GM21717 (cell line): ENCODE measurements at regions not wholly inside any gene's neighbourhood (a gene's known extent, or its start where the extent isn't known, plus 50 kb on each side); places are given as distances from the start of the nearest gene placed in this dataset.

ENCODE experiments used
- ATAC-seq: cut with Tn5 transposase; IDR thresholded peaks from one replicate; pipeline ENCODE4 v1.9.1; 2021; ENCODE audit warnings: mild to moderate bottlenecking, moderate library complexity; ENCODE audit not compliant: unreplicated experiment

DNA sequence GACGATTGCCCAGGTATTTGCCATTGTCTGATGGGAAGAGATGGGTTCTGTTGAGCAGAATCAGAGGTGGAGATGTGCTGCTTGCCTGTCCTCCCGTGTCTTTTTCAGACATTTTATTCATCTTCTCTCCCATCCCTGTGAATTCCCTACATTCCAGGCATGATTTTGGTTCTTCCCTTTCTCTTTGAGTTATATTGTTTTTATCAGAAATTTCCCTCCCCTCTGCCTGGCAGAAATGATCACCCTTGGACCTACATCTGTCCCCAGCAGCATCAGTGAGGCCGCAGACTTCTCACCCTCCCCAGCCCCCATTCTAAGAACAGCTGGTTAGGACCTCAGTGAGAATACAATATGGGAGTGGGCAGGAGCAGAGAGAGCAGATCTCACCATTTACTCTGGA, 640.2 kb downstream of the CCDC171 start:
- no peak for ATAC-seq

GRCh38 chr9:16196206-16196605, 643.4 kb downstream of the CCDC171 start:
- ATAC-seq = no peak

- ATAC-seq = no peak
Observed at GRCh38 chr9:16197578-16198370, 644.9 kb downstream of the CCDC171 start.

DNA sequence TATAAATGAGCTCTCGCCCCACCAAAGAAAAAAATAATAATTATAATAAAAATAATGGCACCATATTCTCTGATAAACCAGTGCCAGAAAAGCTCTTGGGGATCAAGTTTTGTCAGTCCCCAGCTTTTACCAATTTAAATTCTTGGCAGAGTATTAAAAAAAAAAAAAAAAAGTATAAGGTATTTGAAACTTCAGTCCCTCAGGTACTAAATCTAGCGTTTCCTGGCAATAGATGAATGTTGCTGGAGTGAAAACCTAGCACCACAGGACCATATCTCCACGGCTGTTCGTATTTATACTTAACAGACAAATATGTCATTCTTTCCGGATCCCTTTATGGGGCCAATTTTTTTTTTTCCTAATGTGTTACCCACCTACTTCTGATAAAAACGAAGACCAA, 646.2 kb downstream of the CCDC171 start:
- no peak for ATAC-seq

- ATAC-seq = no peak
Observed at GRCh38 chr9:16202221-16202620, 649.4 kb downstream of the CCDC171 start.

- no peak for ATAC-seq
Observed at GRCh38 chr9:16202914-16203728, 650.3 kb downstream of the CCDC171 start.

DNA sequence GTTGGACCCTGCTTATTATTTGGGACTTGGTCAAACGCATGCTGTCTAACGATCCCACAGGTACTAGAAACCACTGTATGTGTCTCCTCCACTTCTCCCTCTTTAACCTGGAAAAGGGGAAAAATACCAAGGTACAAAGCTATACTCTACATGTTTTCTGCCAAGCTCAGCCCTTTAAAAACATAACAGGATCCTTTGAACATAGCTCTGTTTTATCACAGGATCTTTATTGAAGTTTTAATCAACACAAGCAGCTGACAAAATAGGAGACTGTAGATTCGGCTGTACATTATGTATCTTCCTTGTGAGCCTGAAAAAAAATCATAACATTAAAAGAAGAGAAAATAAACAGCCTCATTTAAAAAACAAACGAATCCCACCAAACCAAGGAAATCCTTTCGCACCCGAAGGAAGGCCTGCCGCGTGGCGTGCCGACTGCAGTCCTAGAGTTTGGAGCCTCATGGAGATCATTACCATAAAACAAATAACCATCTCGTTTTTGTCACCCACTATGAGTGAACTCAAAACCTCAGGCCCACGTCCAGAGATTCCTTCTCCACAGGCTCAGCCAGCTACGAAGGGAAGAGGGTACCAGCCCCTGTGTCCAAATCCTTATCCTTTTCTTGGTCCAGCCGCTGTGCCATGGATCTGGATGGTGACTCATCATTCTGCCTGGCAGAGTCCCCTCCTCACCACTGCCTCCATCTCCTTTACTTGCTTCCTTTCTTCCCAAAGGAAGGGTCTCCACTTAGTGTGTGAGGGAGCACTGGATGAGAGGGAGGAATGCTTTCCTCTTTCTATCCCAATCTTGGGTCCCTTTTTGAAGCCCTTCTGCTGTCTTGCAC, 651.1 kb downstream of the CCDC171 start:
- ATAC-seq = no peak

DNA sequence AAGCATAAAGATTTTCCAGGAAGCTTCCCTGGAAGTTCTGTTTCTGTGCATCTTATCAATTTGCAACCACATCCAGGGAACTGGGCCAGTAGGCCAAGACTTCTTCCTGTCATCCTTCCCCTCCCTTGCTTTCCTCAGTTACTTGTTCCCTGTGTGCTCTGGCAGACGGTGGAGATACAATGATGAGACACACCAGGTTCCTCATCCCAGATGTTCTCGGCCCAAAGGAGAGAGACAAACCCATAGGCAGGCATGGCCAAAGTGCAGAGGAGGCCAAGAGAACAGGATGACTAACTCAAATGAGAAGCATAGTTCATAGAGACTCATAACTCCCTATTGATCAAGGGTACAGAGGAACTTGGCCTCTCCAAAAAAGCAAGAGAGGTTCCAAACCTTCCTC, 652.6 kb downstream of the CCDC171 start:
- ATAC-seq = no peak

DNA sequence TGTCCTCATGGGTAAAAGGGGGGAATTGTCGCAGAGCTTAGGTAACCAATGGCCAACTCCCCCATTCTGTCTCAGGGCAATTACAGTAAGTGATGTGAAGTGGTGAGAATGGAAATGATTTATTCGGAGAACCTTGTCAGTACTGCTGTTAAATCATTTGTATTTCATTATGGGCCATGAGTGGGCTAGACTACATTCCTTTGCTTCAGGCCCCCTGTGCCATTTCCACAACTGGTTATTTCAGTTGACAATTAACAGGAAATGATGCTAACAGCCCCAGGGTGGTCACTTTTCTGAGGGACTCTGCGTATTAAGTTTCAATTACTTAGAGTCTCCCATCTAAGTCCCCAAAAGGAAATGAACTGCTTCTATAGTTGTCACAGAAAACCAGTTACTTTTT, 653.7 kb downstream of the CCDC171 start:
- ATAC-seq = no peak

DNA sequence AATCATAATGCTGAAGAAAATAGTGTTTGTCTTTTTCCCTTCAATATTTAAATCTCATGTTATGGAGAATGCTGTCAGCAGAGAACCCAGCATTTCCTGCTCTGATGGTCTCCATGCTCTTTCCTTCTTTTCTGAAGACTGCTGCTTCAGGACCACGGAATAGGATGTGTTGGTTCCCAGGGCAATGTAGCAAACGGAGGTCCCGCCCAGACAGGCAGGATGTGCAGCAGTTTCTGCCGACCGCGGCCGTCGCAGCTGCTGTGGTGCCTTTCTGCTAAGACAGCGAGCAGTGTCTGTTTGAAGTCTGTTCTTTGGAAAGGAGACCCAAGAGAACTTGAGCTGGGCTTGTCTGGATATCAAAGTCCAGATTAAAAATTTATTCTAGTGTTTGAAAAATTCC, 654.3 kb downstream of the CCDC171 start:
- ATAC-seq = no peak

DNA sequence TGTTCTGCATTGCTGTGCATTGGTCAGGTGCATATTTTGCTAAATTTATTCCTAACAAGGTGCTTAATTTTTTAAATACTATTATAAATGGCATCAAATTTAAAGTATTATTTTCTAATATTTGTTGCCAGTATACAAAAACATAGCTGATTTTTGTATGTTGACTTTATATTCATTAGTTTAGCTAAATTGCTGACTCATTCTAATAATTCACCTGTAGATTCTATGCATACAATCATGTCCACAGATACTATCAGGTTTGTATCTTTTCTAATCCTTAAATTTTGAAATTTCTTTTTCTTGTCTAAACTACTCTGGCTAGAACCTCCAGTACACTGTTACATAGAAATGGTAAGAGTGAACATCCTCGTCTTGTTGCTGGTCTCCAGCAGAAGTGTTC, 657.6 kb downstream of the CCDC171 start:
- ATAC-seq = no peak

DNA sequence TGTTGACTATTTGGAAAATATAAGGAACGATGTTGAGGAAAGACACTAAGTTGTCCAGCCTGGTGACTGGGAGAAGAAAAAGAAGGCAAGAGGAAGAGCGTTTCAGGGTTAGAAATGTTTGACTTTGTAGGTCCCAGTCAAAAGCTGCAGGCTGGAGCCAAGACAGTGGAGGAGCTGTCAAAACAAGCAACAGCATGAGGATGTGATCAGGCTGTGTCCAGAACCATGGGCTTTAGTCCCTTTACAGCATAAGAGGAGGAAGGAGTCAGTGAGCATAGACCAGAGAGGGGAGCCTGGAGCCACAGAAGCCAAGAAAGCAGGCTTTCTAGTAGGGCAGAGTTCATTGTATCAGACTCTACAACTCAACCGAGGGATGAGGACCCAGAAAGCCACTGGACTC, 658.5 kb downstream of the BNC2 start:
- no peak for ATAC-seq

DNA sequence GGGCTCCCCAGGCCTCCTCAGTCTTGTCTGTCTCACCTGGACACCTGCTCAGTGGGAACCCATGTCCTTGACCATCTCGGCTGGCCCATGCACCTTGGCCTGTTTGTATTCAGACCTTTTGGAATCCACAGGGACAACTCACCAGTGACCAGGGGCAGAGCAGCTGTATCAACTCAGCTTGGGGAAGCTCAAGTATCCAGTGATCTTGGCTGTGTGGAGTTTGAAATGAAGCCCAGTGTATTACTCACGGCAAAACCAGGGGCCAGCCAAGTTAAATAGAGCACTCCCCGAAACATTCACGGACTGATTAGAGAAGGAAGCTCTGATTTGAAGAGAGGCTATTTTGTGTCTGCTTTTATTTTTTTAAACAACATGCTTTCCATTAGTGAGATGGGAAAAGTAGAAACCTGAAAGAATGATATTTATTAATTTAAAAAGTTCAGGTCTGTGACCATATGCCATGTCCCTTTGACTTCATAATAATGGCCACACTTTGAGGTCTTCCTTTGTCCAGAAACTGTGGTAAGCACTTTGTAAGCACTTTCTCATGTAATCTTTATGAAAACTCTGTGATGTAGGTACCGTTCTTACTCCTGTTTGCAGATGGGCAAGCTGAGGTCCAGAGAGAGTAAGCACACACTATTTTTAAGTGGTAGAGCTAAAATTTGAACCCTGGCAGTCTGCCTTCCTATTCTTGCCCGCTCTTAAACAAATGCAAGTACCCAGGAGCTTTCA, 656.5 kb downstream of the BNC2 start:
- ATAC-seq = no peak

- ATAC-seq = no peak
Observed at GRCh38 chr9:16214677-16215352, 655.7 kb downstream of the BNC2 start.

GRCh38 chr9:16215353-16215680, 655.2 kb downstream of the BNC2 start:
- ATAC-seq = no peak

DNA sequence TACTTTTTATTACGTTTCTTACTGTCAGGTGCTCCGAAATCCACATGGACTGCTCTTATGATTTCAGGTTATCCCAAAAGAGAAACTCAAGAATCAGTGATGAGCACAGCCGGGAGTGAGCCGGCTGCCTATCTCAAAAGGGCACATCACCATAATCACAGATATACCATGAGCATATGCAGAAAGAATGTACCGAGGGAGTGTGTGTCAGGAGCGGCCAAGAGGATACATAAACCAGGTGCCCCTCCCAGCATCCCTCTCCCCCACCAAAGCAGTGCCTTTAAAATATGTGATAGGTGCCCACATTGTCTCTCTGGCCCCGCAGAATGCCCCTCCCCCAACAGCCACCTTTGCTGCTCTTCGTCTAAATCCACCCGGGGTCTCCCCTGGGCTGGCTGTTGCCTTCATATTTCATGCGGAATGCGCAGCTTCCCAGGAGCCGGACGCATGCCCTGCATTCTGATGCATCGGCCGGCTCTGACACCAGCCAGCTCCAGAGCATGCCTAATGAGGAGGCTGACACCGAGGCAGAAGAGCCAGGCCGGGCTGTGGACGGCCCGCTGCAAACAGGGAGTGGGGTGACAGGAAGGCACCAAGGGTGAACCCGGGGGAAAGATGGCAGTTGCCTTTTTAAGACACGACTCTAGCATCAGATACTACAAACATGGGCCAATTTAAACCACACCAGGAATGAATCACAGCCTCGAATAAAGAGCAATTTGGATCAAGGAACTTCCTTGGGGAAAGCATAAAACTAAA, 652.3 kb downstream of the BNC2 start:
- no peak for ATAC-seq

DNA sequence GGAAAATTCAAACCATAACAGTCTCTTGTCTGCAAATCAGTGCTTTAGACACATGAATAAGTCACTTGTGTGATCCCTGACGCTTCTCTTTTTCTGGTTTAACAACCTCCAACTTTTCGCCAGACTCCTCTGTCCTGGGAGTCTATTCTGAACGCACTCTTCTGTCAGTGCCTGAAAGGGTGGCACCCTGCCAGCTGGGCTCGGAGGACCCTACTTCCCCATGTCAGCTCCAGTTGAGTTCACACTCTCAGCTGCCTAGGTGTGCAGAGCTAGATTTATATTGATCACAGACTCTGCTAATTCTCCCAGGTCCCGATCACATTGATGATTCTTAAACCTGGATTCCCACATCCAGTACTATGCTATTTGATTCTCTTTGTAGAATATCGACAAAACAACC, 649.1 kb downstream of the BNC2 start:
- no peak for ATAC-seq

- no peak for ATAC-seq
Observed at GRCh38 chr9:16221822-16222547, 648.5 kb downstream of the BNC2 start.
